Activated naive CD4-positive, alpha-beta T cell treated with anti-CD3 and anti-CD28 coated beads, Interleukin-2, amount 50 U/mL, for 72 hours (primary cell): ENCODE measurements at regions not wholly inside any gene's neighbourhood (a gene's known extent, or its start where the extent isn't known, plus 50 kb on each side); places are given as distances from the start of the nearest gene placed in this dataset.
"Not testable (repeated sequence)": the region's sequence is repeated elsewhere in the genome, so short reads cannot be mapped to it uniquely, and the experiment has no call there.

Experiments used
- ATAC-seq, 2 donors: fragments of 150-1000 bp; cut with Tn5 transposase; 2 replicates each; pipeline ENCODE4 v1.10.0; 2021; ENCODE audit warnings: mild to moderate bottlenecking in 2 of 2, moderate library complexity in 2 of 2
- DNase-seq, 2 donors: peaks; one replicate each; pipeline ENCODE4 v3.0.0; 2021 to 2022; ENCODE audit warnings: low spot score in 2 of 2
- H3K27ac Mint-ChIP-seq, 2 donors: one replicate each; pipeline ENCODE4 v1.8.0; 2022; ENCODE audit warnings: mild to moderate bottlenecking in 2 of 2, mixed read lengths in 2 of 2
- H3K36me3 Mint-ChIP-seq, 2 donors: one replicate each; pipeline ENCODE4 v1.8.0; 2022; ENCODE audit warnings: mixed read lengths in 2 of 2
- H3K9me3 Mint-ChIP-seq, 2 donors: one replicate each; pipeline ENCODE4 v1.8.0; 2022; ENCODE audit warnings: mixed read lengths in 2 of 2

DNA sequence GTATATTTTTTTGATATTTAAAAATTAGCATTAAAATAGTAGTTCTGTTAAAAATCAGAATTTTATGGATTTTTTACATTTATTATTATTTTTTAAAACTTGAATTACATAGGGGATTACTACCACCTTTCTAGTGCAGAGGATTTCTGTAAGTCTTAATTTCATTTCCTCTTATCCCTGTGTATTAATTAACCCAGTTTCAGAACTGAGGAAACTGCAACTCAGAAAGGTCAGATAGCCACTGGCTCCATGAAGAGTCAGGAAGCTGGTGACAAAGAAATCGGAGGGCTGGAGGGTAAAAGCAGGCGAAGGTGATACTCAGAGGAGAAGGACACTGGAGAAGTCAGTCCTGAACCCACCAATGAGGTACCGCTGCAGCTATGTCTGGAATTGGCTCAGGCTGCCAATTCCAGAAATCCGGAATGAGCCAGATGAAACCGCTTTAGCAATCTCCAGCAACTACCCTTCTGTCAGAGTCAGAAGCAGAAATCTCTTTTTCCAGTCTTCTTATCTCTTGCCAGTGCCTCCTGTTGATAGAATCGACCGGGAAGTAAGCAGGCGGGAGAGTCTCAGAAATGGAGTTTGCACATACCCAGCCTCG, 308.5 kb downstream of the SV2B start:
- peaks cover 0 to 4% of the 10 kb centered on the region in 2 donors for H3K9me3 Mint-ChIP-seq
- H3K27ac Mint-ChIP-seq: no peak overlapping the region
- H3K36me3 Mint-ChIP-seq: no peaks in the 10 kb centered on the region
- DNase-seq (no peak), ATAC-seq (no peak)

- DNase-seq (no peak), ATAC-seq (no peak)
- Mint-ChIP-seq H3K9me3 (peaks cover 4% of the 10 kb centered on the region in 2 donors), H3K36me3 (no peaks in the 10 kb centered on the region), H3K27ac (no peak overlapping the region)
Measured at GRCh38 chr15:91409387-91409786, 309.3 kb downstream of the SV2B start.

- Mint-ChIP-seq H3K9me3 (peaks cover 4% of the 10 kb centered on the region in 2 donors), H3K36me3 (no peaks in the 10 kb centered on the region)
Measured at GRCh38 chr15:91411586-91411985, 311.5 kb downstream of the SV2B start.

DNA sequence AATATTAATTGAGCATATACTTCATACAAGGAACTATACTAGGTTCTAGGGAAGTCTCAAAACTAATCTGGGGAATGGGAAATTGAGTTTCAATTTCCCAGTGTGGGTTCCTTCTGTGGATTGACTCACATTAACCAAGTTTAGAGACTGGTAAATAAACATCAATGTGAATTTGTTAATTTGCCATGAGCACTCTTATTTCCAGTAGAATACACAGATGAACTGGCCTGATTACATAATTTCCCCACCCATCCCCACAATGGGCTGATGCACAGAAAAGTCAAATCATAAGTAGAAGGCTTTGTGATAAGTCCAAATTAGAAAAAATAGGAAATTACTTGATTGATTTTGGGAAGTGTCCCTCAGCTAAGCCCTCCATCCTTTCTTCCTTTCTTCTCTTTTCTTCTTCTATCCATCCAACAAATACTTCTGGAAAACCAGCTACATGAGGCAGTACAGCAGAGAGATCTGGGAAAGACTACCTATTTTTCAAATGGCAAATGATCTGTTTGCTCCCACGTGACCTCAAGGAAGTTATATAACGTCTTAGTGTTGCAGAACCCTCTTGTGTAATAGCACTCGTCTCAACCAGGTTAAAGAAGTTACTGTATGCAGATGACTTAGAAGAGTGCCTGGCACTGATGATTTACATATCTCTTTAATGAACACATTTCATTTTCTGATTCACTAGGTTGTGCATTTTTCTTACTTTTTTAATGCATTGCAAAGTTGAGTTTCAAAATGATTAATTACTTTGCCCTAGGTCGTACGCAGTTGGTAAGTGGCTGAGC, 312.3 kb downstream of the SV2B start:
- Mint-ChIP-seq H3K27ac (no peak overlapping the region), H3K9me3 (peaks cover 4% of the 10 kb centered on the region in 2 donors), H3K36me3 (no peaks in the 10 kb centered on the region)
- DNase-seq: no peak
- no peak for ATAC-seq

More at GRCh38 chr15:91411586-91411985, 311.5 kb downstream of the SV2B start:
- DNase-seq (no peak), ATAC-seq (no peak)
- no peak overlapping the region for H3K27ac Mint-ChIP-seq

DNA sequence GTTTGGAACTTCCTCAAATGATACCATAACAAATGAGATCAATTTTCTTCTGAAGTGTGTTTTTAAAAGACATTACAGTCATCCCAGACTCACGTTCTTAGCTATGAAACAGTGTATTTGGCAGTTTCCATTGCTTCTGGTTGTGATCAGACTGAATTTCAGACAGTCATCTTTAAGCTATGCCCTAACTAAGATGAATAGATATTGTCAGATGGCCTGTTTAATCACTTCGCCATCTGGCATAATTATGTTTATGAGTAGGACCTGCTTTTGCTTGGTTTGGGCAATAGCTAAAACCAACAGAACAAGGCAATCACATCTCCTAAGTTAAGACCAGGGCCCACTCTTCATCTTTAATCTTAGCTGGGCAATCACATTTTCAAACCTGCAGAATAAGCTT, 313.1 kb downstream of the SV2B start:
- Mint-ChIP-seq H3K9me3 (peaks cover 4 to 5% of the 10 kb centered on the region in 2 donors), H3K27ac (no peak overlapping the region), H3K36me3 (no peaks in the 10 kb centered on the region)
- ATAC-seq (peak in 1 of 2 donors; percentile 37), DNase-seq (no peak)

DNA sequence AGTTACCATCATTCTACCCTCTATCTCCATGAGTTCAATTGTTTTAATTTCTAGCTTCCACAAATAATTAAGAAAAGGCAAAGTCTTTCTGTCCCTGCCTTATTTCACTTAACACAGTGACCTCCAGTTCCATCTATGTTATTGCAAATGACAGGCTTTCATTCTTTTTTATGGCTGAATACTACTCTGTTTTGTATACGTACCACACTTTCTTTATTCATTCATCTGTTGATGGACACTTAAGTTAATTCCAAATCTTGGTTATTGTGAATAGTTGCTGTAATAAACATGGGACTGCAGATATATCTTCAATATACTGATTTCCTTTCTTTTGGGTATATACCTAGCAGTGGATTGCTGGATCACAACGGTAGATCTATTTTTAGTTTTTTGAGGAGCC, 314.1 kb downstream of the SV2B start:
- Mint-ChIP-seq H3K9me3 (peaks cover 4 to 9% of the 10 kb centered on the region in 2 donors), H3K27ac (no peak overlapping the region), H3K36me3 (no peaks in the 10 kb centered on the region)
- DNase-seq (no peak), ATAC-seq (no peak)

- H3K27ac Mint-ChIP-seq, ATAC-seq: not testable (repeated sequence)
Measured at GRCh38 chr15:91415258-91415657, 315.2 kb downstream of the SV2B start.

DNA sequence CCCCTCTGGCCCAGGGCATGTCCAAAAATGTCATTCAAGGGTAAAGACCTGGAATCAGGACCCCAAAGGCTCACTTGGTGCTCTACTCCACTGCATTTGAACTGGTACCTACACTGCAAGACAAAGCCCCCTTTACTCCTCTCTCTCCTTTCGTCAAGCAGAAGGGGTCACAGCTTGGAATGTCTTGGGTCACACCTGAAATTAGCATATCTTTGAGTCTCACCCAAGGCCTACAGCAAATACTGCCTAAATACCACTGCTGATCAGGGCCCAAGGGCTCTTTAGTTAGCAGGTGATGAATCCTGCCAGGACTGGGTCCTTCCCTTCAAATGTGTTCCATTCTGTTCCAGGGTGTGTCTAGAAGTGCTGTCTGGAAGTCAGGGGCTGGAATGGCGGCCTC, 320.6 kb downstream of the SV2B start:
- DNase-seq (no peak), ATAC-seq (no peak)
- peaks cover 0 to 15% of the 10 kb centered on the region in 2 donors for H3K36me3 Mint-ChIP-seq
- H3K9me3 Mint-ChIP-seq: peaks cover 0 to 9% of the 10 kb centered on the region in 2 donors
- H3K27ac Mint-ChIP-seq: no peak overlapping the region

More at GRCh38 chr15:91415258-91415657, 315.2 kb downstream of the SV2B start:
- H3K9me3 Mint-ChIP-seq: peaks cover 4 to 13% of the 10 kb centered on the region in 2 donors
- peaks cover 0 to 10% of the 10 kb centered on the region in 2 donors for H3K36me3 Mint-ChIP-seq
- not testable (repeated sequence) for DNase-seq

GRCh38 chr15:91422797-91423196, 322.7 kb downstream of the SV2B start:
- DNase-seq (no peak), ATAC-seq (peak; percentile 40 to 71)
- Mint-ChIP-seq H3K36me3 (peaks cover 0 to 15% of the 10 kb centered on the region in 2 donors), H3K27ac (no peak overlapping the region), H3K9me3 (peaks cover 0 to 9% of the 10 kb centered on the region in 2 donors)

DNA sequence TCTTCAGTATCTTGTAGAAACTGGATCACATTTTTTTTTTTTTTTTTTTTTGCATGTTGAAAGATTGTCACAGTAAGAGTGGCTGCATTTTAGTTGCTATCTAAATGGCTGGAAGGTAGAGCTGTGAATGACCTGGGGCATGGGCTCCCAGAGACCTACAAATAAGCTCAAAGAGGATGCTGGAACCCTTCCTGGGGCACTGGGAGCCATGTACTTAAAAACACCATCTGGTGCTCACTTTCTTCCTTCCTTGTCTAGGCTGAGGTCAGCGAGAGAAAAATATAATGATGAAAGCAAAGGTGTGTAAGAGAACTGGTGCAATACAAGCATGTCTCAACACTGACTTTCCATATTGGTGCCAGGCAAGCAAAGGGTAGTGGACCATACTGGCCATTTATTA, 323.9 kb downstream of the SV2B start:
- no peak for ATAC-seq
- no peak overlapping the region for H3K27ac Mint-ChIP-seq
- peaks cover 0 to 15% of the 10 kb centered on the region in 2 donors for H3K36me3 Mint-ChIP-seq
- peaks cover 0 to 4% of the 10 kb centered on the region in 2 donors for H3K9me3 Mint-ChIP-seq
- no peak for DNase-seq

- no peaks in the 10 kb centered on the region for H3K36me3 Mint-ChIP-seq
- H3K9me3 Mint-ChIP-seq: no peaks in the 10 kb centered on the region
- H3K27ac Mint-ChIP-seq: no peak overlapping the region
- DNase-seq: peak in 1 of 2 donors; percentile 8
- ATAC-seq: peak; percentile 51 to 82
Measured at GRCh38 chr15:91426412-91426811, 326.4 kb downstream of the SV2B start.

DNA sequence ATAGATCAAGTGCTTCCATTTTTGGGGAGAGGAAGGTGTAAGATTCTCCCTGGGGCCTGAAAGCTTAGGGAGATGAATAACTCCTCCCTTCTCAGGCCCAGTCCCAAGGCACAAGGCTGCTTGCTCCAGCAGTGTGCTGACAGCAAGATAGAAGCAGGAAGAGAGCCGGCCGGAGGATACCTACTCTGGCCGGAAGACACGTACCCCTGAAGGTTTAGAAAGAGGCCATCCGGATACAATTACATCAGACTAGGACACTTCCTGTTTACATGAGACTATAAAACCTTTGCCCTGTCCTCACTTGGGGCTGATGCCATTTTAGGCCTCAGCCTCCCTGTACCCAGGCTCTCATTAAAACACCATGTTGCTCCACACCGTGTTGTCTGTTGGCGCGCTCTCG, 329.9 kb downstream of the SV2B start:
- Mint-ChIP-seq H3K36me3 (no peaks in the 10 kb centered on the region), H3K9me3 (no peaks in the 10 kb centered on the region), H3K27ac (no peak overlapping the region)
- DNase-seq (no peak), ATAC-seq (no peak)

- no peak overlapping the region for H3K27ac Mint-ChIP-seq
- ATAC-seq (no peak), DNase-seq (no peak)
- no peaks in the 10 kb centered on the region for H3K9me3 Mint-ChIP-seq
- no peaks in the 10 kb centered on the region for H3K36me3 Mint-ChIP-seq
Measured at GRCh38 chr15:91431041-91431715, 331.1 kb downstream of the SV2B start.

DNA sequence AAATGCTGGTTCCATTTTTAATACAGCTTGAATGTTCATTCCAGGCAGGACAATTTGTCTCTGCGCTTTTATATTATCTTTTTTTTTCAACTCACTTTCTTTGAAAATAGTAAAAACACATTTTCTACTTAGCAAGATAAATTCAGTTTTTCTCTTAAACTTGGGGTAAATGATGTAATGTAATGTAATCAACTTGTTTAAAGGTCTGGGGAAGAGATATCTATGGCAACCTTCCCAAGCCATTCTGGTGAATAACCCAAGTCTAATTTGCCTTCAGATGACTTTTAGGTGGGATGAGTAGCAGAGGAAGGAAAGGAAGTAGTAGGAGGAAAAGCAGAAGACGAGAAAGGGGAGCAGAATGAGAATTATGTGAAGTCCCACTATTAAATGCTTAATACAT, 335.1 kb downstream of the SV2B start:
- H3K27ac Mint-ChIP-seq: no peak overlapping the region

DNA sequence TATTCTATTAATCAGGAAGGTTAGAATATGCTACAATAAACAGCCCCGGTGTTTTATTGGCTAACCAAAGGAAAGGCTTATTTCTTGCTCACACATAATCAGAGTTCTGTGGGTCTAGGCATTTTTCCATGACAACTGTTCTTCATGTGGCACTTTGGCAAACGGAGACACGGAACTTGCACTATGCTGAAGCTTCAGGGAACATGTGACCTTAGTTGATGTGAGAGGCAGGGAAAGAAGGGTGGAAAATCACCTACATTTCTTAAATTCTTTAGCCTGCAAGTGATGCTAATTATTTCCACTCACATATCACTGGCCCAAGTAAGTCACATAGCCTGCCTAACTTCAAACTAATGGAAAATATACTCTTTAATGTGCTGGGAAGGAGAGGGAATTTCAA, 344.6 kb downstream of the SV2B start:
- Mint-ChIP-seq H3K27ac (no peak overlapping the region), H3K9me3 (peaks cover 5 to 15% of the 10 kb centered on the region in 2 donors), H3K36me3 (peaks cover 8 to 13% of the 10 kb centered on the region in 2 donors)
- no peak for ATAC-seq
- DNase-seq: no peak

More for the DNA sequence above, 335.1 kb downstream of the SV2B start:
- peaks cover 0 to 12% of the 10 kb centered on the region in 2 donors for H3K36me3 Mint-ChIP-seq
- H3K9me3 Mint-ChIP-seq: peaks cover 0 to 10% of the 10 kb centered on the region in 2 donors
- DNase-seq: no peak
- no peak for ATAC-seq

GRCh38 chr15:91445695-91446228, 345.7 kb downstream of the SV2B start:
- DNase-seq: no peak
- H3K36me3 Mint-ChIP-seq: peaks cover 6 to 8% of the 10 kb centered on the region in 2 donors
- no peak overlapping the region for H3K27ac Mint-ChIP-seq
- peaks cover 5 to 6% of the 10 kb centered on the region in 2 donors for H3K9me3 Mint-ChIP-seq
- ATAC-seq: no peak
